Natural killer cell (primary cell): ENCODE measurements at regions not wholly inside any gene's neighbourhood (a gene's known extent, or its start where the extent isn't known, plus 50 kb on each side); places are given as distances from the start of the nearest gene placed in this dataset.

Experiments used
- ATAC-seq, 3 donors: fragments of 150-1000 bp in 2 of 3; fragments of 200-7000 bp in 1 of 3; cut with Tn5 transposase; 1 replicate in 1 of 3; 2 replicates in 2 of 3; pipeline ENCODE4 v1.10.0; 2021; ENCODE audit warnings: mild to moderate bottlenecking in 2 of 3, moderate library complexity in 2 of 3
- DNase-seq, 2 donors: peaks; one replicate each; pipeline versions ENCODE4 v3.0.0 to v3.0.0-alpha.2; 2013 to 2021; ENCODE audit warnings: mixed read lengths in 1 of 2
- H3K27ac ChIP-seq: one replicate; pipeline ENCODE4 v1.5.1; 2013; ENCODE audit warnings: mild to moderate bottlenecking, low read length
- H3K27me3 ChIP-seq: one replicate; pipeline ENCODE4 v1.6.1; 2013; ENCODE audit warnings: low read length; ENCODE audit not compliant: control insufficient read depth, insufficient read depth
- H3K36me3 ChIP-seq: one replicate; pipeline ENCODE4 v1.6.1; 2013; ENCODE audit warnings: low read length; ENCODE audit not compliant: control insufficient read depth, insufficient read depth
- H3K4me1 ChIP-seq: one replicate; pipeline ENCODE4 v1.6.1; 2013; ENCODE audit warnings: low read length; ENCODE audit not compliant: control insufficient read depth, insufficient read depth
- H3K4me3 ChIP-seq: one replicate; pipeline ENCODE4 v1.5.1; 2013; ENCODE audit warnings: low read length
- H3K9me3 ChIP-seq: one replicate; pipeline ENCODE4 v1.6.1; 2013; ENCODE audit warnings: low read length; ENCODE audit not compliant: control insufficient read depth, insufficient read depth
- H3K27ac Mint-ChIP-seq, 2 donors: one replicate each; pipeline ENCODE4 v1.8.0; 2022; ENCODE audit warnings: mild to moderate bottlenecking in 2 of 2, mixed read lengths in 2 of 2, moderate library complexity in 1 of 2
- H3K27me3 Mint-ChIP-seq, 2 donors: one replicate each; pipeline ENCODE4 v1.8.0; 2022; ENCODE audit warnings: low read depth in 2 of 2, mixed read lengths in 2 of 2
- H3K36me3 Mint-ChIP-seq: one replicate; pipeline ENCODE4 v1.8.0; 2022; ENCODE audit warnings: mixed read lengths
- H3K4me1 Mint-ChIP-seq, 2 donors: one replicate each; pipeline ENCODE4 v1.8.0; 2022; ENCODE audit warnings: mixed read lengths in 2 of 2
- H3K4me3 Mint-ChIP-seq: one replicate; pipeline ENCODE4 v1.8.0; 2022; ENCODE audit warnings: mild to moderate bottlenecking, moderate library complexity, mixed read lengths
- H3K9me3 Mint-ChIP-seq, 2 donors: one replicate each; pipeline ENCODE4 v1.8.0; 2022; ENCODE audit warnings: mixed read lengths in 2 of 2
- CTCF ChIP-seq: fragments of 200-600 bp; IDR thresholded peaks from one replicate; pipeline ENCODE4 v1.8.0; 2022; ENCODE audit warnings: antibody characterized with exemption
- WGBS: methylation state at CpG from one replicate; pipeline ENCODE4 v1.1.7; 2013; ENCODE audit warnings: missing lambda C conversion rate; ENCODE audit not compliant: insufficient coverage; 5-methylcytosine and 5-hydroxymethylcytosine counted together
- intact Hi-C: fragments of 100-400 bp; cut with micrococcal nuclease; formaldehyde crosslinking; loops from one replicate; pipeline ENCODE4 v1.14.2; 2022

- TF ChIP-seq CTCF = no peak
Observed at GRCh38 chr22:44589831-44590230, 91.8 kb upstream of the RTL6 start.

GRCh38 chr22:44588348-44588747 is 90.3 kb upstream of the RTL6 start:
- peaks cover 5 to 6% of the 10 kb centered on the region in 2 donors for H3K4me1 Mint-ChIP-seq
- WGBS = 95% methylated on average over 11 of the region's 14 CpGs
- no peak overlapping the region for H3K27ac Mint-ChIP-seq
- intact Hi-C loops = no loop called here
- no peaks in the 10 kb centered on the region for H3K36me3 ChIP-seq
- H3K9me3 ChIP-seq = no peaks in the 10 kb centered on the region
- peaks cover 33 to 40% of the 10 kb centered on the region in 2 donors for H3K27me3 Mint-ChIP-seq
- peaks cover 5% of the 10 kb centered on the region for H3K4me1 ChIP-seq
- no peak for TF ChIP-seq CTCF
- ATAC-seq = no peak
- H3K9me3 Mint-ChIP-seq = no peaks in the 10 kb centered on the region
- H3K27ac ChIP-seq = no peak overlapping the region
- H3K36me3 Mint-ChIP-seq = no peaks in the 10 kb centered on the region
- no peak for DNase-seq
- H3K27me3 ChIP-seq = no peaks in the 10 kb centered on the region
- H3K4me3 Mint-ChIP-seq = no peak overlapping the region
- no peak overlapping the region for H3K4me3 ChIP-seq

More at GRCh38 chr22:44589831-44590230, 91.8 kb upstream of the RTL6 start:
- Histone ChIP-seq H3K4me1 (peaks cover 5% of the 10 kb centered on the region), H3K27ac (no peak overlapping the region), H3K36me3 (no peaks in the 10 kb centered on the region), H3K9me3 (no peaks in the 10 kb centered on the region), H3K4me3 (no peak overlapping the region), H3K27me3 (no peaks in the 10 kb centered on the region)
- peaks cover 6 to 9% of the 10 kb centered on the region in 2 donors for H3K4me1 Mint-ChIP-seq
- H3K27ac Mint-ChIP-seq = no peak overlapping the region
- no peak overlapping the region for H3K4me3 Mint-ChIP-seq
- H3K9me3 Mint-ChIP-seq = no peaks in the 10 kb centered on the region
- H3K27me3 Mint-ChIP-seq = peaks cover 31 to 38% of the 10 kb centered on the region in 2 donors
- 88% methylated on average over 5 of the region's 5 CpGs for WGBS
- no peak for ATAC-seq
- intact Hi-C loops = no loop called here
- no peak for DNase-seq
- H3K36me3 Mint-ChIP-seq = no peaks in the 10 kb centered on the region

DNA sequence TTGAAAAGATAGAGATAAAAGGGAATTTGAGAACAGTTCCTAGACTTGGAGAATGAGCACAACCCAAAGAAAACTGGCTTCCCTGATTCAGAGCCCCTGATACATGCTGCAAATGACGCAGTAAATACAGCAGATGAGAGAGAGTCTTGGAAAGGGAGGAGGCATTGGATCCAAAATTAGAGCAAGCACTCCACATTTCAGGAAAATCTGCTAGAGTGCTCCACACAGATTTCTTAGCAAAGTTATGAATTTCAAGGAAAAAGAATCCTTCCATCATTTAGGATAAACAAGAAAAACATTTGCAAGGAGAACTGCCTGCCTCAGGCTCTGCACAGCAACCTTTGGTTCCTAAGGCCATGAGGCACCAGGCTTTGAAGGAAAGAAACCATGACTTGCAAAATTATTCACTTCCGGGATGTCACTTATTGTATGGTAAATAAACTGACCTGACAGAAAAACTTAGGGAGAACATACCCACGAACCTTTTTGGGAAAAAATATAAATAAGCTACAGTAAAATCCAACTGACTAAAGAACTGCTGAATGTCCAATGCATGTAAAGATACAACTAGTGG is 89.8 kb upstream of the RTL6 start:
- H3K27ac Mint-ChIP-seq = no peak overlapping the region
- 74% methylated on average over 3 of the region's 3 CpGs for WGBS

More for the DNA sequence above, 89.8 kb upstream of the RTL6 start:
- TF ChIP-seq CTCF = no peak
- H3K4me3 ChIP-seq = no peak overlapping the region
- H3K27ac ChIP-seq = no peak overlapping the region
- H3K4me1 ChIP-seq = peaks cover 5% of the 10 kb centered on the region
- DNase-seq = no peak
- Mint-ChIP-seq H3K27me3 (peaks cover 36 to 45% of the 10 kb centered on the region in 2 donors), H3K4me1 (peaks cover 5 to 6% of the 10 kb centered on the region in 2 donors), H3K4me3 (no peak overlapping the region), H3K36me3 (no peaks in the 10 kb centered on the region), H3K9me3 (no peaks in the 10 kb centered on the region)
- no peaks in the 10 kb centered on the region for H3K27me3 ChIP-seq
- intact Hi-C loops = no loop called here
- ATAC-seq = no peak
- H3K36me3 ChIP-seq = no peaks in the 10 kb centered on the region
- H3K9me3 ChIP-seq = no peaks in the 10 kb centered on the region
